ENCODE measurements at regions not wholly inside any gene's neighbourhood (a gene's known extent, or its start where the extent isn't known, plus 50 kb on each side); places are given as distances from the start of the nearest gene placed in this dataset.

DNA sequence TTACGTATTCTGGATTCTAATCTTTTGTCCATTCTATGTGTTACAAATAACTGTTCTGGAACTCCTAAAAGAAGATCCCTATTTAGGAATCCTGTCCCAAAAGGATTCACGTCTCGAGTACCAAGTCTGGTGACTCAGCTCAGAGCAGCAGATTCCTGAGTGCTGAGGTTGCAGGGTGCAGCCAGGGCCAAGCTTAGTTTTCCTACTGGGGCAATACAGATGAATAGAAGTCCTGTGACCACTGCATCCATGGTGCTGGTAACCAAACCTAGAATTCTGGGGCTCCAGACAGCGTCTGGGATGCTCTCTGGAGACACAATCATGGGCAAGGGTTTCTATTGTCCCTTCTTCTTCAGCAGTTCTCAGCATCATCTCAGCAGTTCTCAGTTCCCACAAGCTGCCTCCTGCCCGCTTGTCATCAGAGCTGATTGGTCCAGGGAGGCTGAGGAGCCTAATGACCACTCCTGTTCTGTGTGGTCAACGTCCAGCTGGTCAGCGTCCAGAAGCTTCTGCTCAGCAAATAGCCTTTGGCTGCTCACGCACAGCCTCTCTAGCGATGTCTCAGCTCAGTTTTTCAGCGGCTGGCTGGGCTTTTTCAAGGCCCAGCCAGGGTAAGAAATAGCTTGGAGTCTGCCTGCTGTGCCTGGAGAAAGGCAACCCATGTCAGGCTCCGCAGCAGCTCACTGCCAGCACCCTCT, 50.4 kb upstream of the C7orf33 start:
- H3K36me3 ChIP-seq (ENCODE audit: insufficient read depth) = no peaks in the 10 kb centered on the region
- no peak overlapping the region for H3K4me3 ChIP-seq (IDR thresholded peaks at IDR 0.05; ENCODE audit: insufficient read depth, low read depth, low read length)
- no peaks in the 10 kb centered on the region for H3K4me1 ChIP-seq (ENCODE audit: low read depth, poor library complexity, severe bottlenecking)
- no peak overlapping the region for H3K9ac ChIP-seq
- no peak overlapping the region for H3K27ac ChIP-seq
- no peak overlapping the region for H3K4me2 ChIP-seq
- H3K79me2 ChIP-seq (ENCODE audit: insufficient read depth, low read depth) = no peaks in the 10 kb centered on the region
- no peaks in the 10 kb centered on the region for H4K20me1 ChIP-seq (ENCODE audit: insufficient read depth)
- no peaks in the 10 kb centered on the region for H3K27me3 ChIP-seq (ENCODE audit: insufficient read depth, low read depth)
- no peak overlapping the region for H2AFZ ChIP-seq (ENCODE audit: low read depth)
- TF ChIP-seq, protein P1, sequence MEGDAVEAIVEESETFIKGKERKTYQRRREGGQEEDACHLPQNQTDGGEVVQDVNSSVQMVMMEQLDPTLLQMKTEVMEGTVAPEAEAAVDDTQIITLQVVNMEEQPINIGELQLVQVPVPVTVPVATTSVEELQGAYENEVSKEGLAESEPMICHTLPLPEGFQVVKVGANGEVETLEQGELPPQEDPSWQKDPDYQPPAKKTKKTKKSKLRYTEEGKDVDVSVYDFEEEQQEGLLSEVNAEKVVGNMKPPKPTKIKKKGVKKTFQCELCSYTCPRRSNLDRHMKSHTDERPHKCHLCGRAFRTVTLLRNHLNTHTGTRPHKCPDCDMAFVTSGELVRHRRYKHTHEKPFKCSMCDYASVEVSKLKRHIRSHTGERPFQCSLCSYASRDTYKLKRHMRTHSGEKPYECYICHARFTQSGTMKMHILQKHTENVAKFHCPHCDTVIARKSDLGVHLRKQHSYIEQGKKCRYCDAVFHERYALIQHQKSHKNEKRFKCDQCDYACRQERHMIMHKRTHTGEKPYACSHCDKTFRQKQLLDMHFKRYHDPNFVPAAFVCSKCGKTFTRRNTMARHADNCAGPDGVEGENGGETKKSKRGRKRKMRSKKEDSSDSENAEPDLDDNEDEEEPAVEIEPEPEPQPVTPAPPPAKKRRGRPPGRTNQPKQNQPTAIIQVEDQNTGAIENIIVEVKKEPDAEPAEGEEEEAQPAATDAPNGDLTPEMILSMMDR (conservative IDR thresholded peaks at IDR 0.05; ENCODE audit: low read depth, low read length) = no peak

Data from KMS-11 (cell line).